ENCODE measurements at regions not wholly inside any gene's neighbourhood (a gene's known extent, or its start where the extent isn't known, plus 50 kb on each side); places are given as distances from the start of the nearest gene placed in this dataset.

GRCh38 chr5:4205398-4205797 is 609.8 kb downstream of the IRX1 start:
- DNase-seq, result no peak

DNA sequence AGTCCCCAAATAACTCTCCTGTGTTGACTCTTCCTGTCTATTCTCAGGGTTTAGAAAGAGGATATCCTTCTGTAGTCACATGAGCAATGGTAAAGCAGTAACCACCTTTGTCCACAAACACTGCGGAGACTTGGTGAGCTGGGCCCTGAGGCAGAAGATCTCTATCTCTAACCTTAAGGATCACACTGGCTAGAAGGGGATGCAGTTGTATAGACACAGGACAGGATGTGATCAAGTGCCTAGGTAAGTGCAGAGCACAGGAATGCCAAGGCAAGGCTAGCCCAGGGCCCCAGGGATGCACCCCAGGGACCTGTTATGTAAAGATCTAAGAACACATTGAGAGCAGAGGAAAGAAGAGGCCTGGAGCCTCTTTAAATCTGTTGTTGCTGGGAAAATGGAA is 610.5 kb downstream of the IRX1 start:
- DNase-seq, result no peak

DNA sequence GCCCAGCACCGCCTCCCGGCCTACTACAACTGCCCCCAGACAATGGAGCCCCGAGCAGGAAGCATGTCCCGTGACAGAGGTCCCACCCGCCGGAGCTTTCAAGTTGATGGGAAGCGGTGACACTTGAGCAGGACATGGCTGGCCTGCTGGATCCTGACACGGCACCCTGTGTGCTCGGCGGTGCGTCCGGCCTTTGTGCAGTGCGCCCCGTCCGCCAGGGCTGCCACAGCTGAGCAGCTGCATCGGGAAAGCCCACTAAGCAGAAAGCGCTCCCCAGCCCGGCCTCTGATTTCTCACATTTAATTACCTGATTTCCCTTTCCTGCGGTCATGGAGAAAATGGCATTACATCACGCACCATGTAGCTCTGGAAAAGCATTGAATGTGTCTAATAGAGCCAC is 611.9 kb downstream of the IRX1 start:
- DNase-seq, result no peak

DNA sequence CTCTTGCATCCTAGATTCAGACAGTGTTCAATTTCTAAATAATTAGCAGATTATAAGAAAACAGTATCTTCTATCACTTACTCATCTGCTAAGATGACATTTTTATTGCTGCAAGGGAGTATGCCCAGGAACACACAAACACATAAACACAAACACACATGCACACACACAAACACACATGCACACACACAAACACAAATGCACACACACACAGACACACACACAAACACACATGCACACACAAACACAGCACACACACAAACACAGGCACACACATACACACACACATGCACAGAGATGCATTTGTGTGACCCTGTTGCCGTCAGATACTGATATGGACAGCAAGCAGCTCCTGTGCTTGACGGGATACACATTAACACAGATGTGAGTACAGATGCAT is 612.9 kb downstream of the IRX1 start:
- no peak for DNase-seq

- DNase-seq, result no peak
These were observed 613.4 kb downstream of the IRX1 start for GRCh38 chr5:4208996-4209395.

GRCh38 chr5:4212071-4212739 is 616.6 kb downstream of the IRX1 start:
- no peak for DNase-seq

DNA sequence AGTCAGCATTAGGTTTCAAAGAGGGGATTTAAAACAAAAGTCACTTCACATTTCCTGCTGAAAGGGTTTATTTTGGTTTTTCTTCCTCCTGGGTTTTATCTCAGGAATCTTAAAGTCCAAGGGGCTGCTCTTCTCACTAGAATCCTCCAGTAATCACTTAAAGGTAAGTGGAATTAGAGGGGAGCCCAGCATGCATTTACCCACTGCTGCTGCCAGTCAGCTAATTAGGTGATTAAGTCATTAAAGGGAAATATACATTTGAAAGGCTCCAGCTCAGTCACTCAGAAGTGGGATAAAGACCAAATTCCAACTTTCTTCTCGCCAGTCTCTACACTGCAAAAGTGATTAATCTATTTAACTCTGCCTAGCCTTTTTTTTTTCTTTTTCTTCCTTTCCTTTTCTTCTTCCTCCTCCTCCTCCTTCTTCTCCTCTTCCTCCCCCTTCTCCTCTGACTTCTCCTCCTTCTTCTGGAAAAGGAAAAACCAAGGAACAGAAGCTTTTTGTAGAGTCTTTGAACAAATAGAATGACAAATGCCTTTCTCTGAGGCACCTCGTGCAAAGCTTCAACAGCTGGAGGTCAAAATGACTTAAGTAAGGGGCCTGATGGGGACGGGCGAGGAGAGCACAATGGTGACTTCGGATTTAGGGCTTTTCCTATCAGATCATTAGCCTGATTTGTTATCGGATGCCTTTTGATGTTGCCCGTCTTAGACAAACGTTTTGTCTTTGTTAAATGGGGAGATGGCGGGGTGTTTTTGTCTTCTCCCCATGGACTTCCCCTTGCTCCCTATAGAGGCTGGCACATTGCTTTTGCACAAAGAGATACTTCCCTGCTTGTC is 617.6 kb downstream of the IRX1 start:
- DNase-seq, result no peak

- DNase-seq, result no peak
These were observed 619.5 kb downstream of the IRX1 start for GRCh38 chr5:4215143-4215542.

DNA sequence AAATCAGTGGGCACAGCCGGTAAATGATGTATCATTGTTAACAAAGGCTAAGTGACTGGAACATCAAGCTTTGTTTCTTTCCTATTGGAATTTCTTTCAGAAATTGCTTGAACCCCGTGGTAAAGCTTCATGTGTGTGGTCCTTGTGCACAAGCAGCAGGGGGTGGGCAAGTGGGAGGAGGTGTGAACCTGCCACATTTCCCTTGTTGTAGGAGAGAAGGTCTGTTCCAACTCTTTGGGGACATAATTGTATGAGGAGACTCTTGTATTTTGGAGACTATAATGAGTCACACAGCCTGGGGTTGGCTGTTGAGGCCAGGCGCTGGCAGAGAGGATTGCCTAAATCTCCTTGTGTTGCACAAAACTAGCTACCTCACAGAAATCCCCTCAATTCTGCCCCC is 620.5 kb downstream of the IRX1 start:
- no peak for DNase-seq

GRCh38 chr5:4220016-4220415 is 624.4 kb downstream of the IRX1 start:
- DNase-seq, result no peak

GRCh38 chr5:4221048-4221447 is 625.4 kb downstream of the IRX1 start:
- DNase-seq, result no peak

- no peak for DNase-seq
These were observed 626.5 kb downstream of the IRX1 start for GRCh38 chr5:4222147-4222546.

- no peak for DNase-seq
These were observed 627.2 kb downstream of the IRX1 start for GRCh38 chr5:4222821-4223220.

DNA sequence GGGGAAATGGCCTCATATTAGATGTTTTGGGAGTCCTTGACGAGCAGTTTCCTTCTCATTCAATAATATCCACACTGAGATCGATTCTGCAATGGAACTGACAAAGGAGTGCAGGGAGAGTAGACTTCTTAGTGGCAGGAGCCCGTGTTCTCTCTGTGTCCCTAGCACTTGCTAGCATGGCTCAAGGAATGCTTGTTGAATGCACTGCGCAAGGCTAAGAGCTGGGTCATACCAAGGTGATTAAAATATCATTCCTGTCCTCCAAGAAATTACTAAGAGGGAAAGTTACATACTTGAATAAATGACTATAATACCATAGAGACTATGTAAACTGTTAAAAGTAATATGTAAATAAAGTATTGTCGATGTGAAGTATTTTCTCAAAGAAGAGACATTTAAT is 630.1 kb downstream of the IRX1 start:
- no peak for DNase-seq

GRCh38 chr5:4226565-4226964 is 630.9 kb downstream of the IRX1 start:
- DNase-seq, result no peak

GRCh38 chr5:4228708-4229107 is 633.1 kb downstream of the IRX1 start:
- no peak for DNase-seq

GRCh38 chr5:4229414-4230292 is 634.0 kb downstream of the IRX1 start:
- no peak for DNase-seq

GRCh38 chr5:4230471-4230785 is 634.8 kb downstream of the IRX1 start:
- DNase-seq, result no peak

- DNase-seq, result no peak
These were observed 635.4 kb downstream of the IRX1 start for GRCh38 chr5:4230786-4231641.

DNA sequence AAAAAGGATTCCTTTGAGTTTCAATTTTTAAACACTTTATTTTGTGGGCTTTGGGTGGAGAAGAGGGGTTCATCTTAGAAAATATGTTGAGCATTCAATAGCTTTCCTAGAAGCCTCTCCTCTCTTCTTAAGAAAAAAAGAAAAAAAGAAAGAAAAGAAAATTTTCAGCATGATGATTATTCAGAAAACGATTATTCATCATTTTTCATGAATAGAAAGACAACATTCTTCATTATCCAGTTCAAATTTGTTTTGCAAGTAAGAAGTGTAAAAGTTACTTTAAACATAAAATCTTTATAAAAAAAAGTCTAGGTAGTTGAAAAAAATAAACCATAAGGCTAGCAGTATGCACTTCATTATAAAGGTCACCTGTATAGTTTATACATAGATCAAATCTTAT is 636.5 kb downstream of the IRX1 start:
- DNase-seq, result no peak

DNA sequence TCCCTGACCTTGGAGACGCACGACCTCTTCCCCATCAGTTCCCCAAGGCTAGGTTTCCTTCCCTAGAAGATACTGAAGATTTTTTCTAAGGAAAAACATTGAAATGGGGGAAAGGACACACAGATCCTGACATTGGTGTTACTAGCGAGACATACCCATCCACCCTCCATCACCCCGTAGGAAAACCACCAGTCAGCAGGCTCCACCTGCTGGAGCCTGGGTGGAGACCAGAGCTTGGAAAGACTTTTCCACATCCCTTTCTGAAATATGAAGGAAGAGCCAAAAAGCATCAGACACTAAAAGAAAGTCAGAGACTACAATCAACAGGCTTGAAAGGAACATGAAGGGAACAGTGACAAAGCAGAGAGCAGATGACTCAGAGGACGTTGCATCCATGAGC is 638.0 kb downstream of the IRX1 start:
- no peak for DNase-seq

DNA sequence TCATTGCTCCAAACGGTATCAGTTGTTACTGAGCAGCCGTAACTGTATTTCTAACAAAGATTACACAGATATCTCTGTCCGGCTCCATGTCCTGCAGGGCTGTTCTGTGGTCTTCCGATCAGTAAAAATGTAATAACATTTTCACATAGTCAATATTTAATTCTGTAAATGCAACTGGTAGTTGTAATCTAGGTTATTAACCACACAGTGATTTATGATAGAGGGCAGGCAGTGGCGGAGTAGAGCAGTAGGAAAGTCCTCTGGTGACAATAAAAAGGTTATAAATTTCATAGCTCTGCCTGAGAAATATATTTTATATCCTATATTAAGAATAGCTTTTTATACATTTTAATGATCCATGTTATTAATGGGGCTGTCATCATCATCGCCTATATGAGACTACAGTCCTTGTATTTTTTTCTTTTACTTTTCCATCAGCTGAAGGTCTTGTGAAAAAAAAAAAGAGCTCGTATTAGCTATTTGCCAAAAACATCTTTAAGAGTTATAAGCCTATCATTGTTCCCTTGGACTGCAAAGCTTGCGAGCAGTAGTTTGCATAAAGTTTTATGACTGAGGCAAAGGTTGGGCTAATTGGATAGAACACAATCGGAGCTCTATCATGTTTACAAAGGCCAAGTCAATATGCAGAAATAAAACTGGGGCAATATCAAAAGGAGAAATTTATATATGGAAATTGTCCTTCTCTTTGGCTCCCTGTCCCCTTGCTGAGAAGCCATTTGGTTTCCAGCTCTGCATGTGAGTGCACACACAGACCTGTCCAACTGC is 648.0 kb downstream of the IRX1 start:
- DNase-seq, result no peak
